AG04449 (cell line): ENCODE measurements at regions not wholly inside any gene's neighbourhood (a gene's known extent, or its start where the extent isn't known, plus 50 kb on each side); places are given as distances from the start of the nearest gene placed in this dataset.

Experiments
- CTCF ChIA-PET: fragments of 350-600 bp; formaldehyde crosslinking; extraction: SDS; loops from one replicate; lab custom pipeline; 2021; ENCODE audit warnings: antibody characterized with exemption; lab: Yijun Ruan, JAX
- POLR2A ChIA-PET: fragments of 400-600, 350-600 bp; formaldehyde crosslinking; extraction: SDS; loops from one replicate; lab custom pipeline; 2020; ENCODE audit warnings: antibody characterized with exemption, inconsistent platforms; lab: Yijun Ruan, JAX
- DNase-seq: peaks from one replicate; pipeline ENCODE4 v3.0.0-alpha.2; 2010; ENCODE audit warnings: low read depth, low spot score
- H3K4me3 ChIP-seq: 2 replicates; pipeline ENCODE4 v1.5.1; 2011; ENCODE audit warnings: low read depth, mild to moderate bottlenecking, control low read depth, low read length
- TF ChIP-seq, protein P1 (sequence below): IDR thresholded peaks from one replicate; pipeline ENCODE4 v1.5.1; 2011; ENCODE audit warnings: mild to moderate bottlenecking, moderate library complexity, low read length, control low read depth, inconsistent platforms; ENCODE audit not compliant: insufficient read depth; ENCODE audit errors: missing control alignments

DNA sequence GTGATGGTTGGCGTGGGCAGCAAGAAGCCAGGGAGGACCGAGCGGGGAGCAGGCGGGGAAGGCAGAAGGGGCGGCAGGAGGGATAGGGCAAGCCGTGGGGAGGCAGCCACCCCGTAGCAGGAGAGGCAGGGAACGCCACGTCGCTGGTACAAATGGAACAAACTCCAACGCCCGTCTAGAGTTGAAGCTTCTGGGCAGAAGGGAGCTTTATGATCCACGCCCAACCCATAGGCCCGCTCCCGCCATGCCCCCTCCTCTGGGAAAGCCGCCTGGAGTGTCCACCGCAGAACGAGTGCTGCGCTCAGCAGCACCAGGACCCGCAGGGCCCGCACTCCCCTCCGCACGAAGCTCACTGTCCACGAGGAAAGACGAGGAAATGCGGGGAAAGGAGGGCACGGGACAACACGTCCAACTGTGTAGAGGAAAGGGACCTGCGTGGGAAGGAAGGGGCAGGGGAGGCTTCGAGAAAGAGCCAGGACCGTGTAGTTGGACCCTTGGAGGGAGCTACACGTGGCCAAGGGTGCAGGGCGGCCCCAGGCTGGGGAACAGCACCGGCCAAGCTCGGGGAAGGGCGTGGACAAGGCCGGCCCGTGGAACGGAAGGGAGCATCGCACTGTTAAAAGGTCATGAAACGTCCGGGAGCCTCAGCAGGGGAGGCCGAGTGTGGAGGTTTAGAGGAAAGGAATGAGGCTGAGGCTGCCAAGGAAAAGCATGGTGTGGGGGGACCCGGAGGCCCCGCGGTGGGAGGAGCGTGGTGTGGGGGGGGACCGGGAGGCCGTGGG, 204.0 kb downstream of the DLL1 start:
- TF ChIP-seq, protein P1, sequence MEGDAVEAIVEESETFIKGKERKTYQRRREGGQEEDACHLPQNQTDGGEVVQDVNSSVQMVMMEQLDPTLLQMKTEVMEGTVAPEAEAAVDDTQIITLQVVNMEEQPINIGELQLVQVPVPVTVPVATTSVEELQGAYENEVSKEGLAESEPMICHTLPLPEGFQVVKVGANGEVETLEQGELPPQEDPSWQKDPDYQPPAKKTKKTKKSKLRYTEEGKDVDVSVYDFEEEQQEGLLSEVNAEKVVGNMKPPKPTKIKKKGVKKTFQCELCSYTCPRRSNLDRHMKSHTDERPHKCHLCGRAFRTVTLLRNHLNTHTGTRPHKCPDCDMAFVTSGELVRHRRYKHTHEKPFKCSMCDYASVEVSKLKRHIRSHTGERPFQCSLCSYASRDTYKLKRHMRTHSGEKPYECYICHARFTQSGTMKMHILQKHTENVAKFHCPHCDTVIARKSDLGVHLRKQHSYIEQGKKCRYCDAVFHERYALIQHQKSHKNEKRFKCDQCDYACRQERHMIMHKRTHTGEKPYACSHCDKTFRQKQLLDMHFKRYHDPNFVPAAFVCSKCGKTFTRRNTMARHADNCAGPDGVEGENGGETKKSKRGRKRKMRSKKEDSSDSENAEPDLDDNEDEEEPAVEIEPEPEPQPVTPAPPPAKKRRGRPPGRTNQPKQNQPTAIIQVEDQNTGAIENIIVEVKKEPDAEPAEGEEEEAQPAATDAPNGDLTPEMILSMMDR = no peak
- H3K4me3 ChIP-seq = no peak overlapping the region
- ChIA-PET POLR2A (no interaction called here), CTCF (no interaction called here)
- DNase-seq = no peak

DNA sequence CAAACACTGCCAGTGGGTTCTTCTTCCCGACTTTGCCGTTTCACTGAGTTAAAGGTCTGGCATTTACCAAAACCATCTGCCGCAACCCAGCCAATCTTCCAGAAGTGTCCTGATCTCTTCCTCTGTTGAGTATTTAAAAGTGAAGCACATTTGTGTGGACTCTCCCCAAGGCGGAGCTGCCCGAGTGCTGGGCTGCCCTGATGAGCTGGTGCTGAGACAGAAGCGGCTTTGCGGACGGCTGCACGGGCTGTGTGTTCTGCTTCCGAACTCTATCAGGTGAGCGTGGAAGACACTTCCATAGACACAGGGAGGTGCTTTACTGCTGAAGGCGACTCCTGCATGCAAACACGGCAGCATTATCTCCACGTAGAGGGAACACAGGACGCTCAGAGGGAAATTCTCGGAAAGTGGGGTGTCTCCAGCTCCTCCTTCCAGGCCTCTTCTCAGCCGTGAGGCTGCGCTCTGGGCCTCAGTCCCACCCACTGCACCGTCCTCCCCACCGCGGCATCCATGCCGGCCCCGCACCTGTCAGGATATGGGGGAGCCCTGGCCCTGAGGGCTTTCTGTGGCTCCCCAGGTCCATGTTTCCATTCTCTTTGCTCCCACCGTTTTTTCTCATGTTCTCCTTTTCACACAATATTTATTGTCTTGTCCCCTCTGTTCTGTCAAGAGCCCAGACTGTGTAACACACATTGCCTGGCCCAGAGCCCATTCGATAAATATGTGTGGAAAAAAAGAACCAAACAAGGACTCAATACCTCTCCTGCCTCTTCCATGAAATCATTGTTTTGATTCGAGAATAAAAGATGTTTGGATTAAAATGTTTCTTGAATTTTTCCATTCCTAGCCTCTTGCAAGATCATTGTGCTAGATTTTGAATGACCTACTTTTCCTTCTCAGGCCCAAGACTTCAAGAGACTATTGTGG, 205.1 kb downstream of the DLL1 start:
- no peak for DNase-seq
- H3K4me3 ChIP-seq = no peak overlapping the region
- ChIA-PET POLR2A (no interaction called here), CTCF (no interaction called here)
- TF ChIP-seq, protein P1 = no peak

DNA sequence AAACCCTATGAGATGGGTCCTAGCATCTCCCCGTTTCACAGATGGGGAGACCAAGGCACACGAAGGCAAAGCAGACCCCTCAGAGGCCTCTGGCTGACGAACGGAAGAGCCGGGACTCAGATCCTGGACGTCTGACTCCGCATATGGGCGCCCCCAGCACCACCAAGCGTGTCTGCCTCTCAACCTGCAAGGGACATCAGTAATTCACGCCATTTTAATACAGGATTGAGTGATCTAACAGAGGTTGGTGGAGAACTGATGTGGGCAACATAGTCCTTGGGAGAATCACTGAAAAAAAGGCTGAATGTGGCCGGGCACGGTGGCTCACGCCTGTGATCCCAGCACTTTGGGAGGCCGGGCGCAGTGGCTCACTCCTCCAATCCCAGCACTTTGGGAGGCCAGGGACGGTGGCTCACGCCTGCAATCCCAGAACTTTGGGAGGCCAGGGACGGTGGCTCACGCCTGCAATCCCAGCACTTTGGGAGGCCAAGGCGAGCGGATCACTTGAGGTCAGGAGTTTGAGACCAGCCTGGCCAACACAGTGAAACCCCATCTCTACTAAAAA, 206.6 kb downstream of the DLL1 start:
- TF ChIP-seq, protein P1 = no peak
- H3K4me3 ChIP-seq = no peak overlapping the region
- ChIA-PET POLR2A (no interaction called here), CTCF (no interaction called here)
- no peak for DNase-seq

DNA sequence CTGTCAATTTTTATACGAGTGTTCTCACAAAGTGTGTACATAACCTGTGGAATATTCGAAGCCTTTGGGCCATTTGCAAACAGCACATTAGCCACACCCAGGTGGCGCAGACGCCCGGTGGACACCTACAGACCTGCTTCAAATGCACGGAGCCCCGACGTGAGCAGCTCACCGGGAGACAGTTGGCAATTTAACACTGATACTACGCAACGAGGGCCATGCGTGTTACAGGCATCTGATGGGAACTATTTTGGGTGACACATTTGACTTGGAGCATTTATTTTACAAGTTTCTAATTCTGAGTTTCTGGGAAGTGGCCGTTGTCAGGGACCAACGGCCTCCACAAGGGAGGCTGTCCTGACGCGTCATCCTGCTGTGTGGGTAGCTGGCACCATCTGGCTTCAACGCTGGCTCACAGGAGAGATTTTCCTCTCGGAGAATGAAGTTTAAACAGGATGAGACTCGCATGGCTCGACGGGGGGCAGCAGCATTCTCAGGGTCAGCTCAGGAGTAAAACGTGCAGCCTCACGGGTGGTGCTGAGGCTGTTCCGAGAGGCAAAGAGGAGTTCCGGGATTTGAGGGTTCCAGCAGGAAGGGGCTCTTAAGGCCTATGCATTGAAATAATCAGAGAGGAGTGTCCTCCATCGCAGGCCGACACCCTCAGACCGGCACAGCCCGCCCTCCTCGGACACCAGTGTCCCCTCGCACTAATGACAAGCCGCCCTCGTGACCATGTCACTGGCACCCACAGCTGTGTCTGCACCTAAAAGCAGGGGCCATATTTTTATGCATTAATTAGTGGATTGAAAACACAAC, 207.4 kb downstream of the DLL1 start:
- ChIA-PET CTCF (no interaction called here), POLR2A (no interaction called here)
- DNase-seq = no peak
- H3K4me3 ChIP-seq = no peak overlapping the region
- TF ChIP-seq, protein P1 = no peak

DNA sequence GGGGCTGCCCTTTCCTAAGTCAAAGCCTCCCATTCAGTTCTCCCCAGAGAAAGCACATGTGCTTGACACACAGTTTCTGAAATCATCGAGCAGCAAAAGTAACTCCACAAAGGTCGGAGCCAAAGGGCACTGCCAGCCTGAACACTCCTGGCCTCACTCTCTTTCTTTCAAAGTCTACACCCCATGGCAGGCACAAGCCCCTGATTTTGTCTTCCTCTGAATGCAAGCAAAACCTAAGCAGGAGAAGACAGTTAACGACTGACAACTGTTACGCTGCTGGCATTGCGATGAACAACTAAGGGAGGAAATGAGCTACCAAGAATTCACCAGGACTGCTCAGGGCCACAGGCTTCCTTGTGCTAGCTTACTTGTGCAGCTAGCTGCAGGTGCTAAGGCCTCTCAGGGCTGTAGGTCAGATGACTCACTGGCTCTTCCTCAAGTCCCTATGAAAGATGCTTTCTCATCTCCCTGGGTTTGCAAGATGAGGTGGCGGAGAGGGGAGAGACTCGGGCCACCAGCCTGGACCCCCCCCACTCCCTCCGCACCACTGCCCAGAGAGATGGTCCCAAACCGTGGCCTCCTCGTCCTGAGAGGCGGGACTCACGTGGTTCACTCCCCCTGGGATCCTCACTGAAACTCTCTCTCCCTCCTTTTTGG, 208.2 kb downstream of the DLL1 start:
- CTCF ChIA-PET = no interaction called here
- TF ChIP-seq, protein P1 = no peak
- H3K4me3 ChIP-seq = no peak overlapping the region
- no peak for DNase-seq
- POLR2A ChIA-PET = no interaction called here
